Heart right ventricle (tissue), 16 donors: ENCODE measurements at regions not wholly inside any gene's neighbourhood (a gene's known extent, or its start where the extent isn't known, plus 50 kb on each side); places are given as distances from the start of the nearest gene placed in this dataset.

Source experiments
- ATAC-seq, 8 donors: fragments of 200-7000 bp; cut with Tn5 transposase; one replicate each; pipeline ENCODE4 v1.9.1; 2020; ENCODE audit warnings: mild to moderate bottlenecking in 8 of 8, moderate library complexity in 8 of 8, moderate number of reproducible peaks in 1 of 8
- DNase-seq, 2 donors: peaks; one replicate each; pipeline ENCODE4 v3.0.0-alpha.2; 2020
- H3K27ac ChIP-seq, 10 donors: fragments of 200-600 bp; sonication (generic) in 2 of 10; one replicate each; pipeline versions ENCODE4 v1.5.0 to v1.8.0; 2020 to 2022; ENCODE audit warnings: mild to moderate bottlenecking in 3 of 10
- H3K27me3 ChIP-seq, 7 donors: fragments of 200-600 bp; one replicate each; pipeline ENCODE4 v1.8.0; 2021 to 2022; ENCODE audit warnings: mild to moderate bottlenecking in 2 of 7
- H3K36me3 ChIP-seq, 9 donors: fragments of 200-600 bp; sonication (generic) in 1 of 9; one replicate each; pipeline versions ENCODE4 v1.5.0 to v1.8.0; 2020 to 2022; ENCODE audit warnings: mild to moderate bottlenecking in 2 of 9
- H3K4me1 ChIP-seq, 9 donors: fragments of 200-600 bp; sonication (generic) in 1 of 9; one replicate each; pipeline versions ENCODE4 v1.5.0 to v1.8.0; 2020 to 2022; ENCODE audit warnings: mild to moderate bottlenecking in 4 of 9
- H3K4me3 ChIP-seq, 10 donors: fragments of 200-600 bp; sonication (generic) in 2 of 10; one replicate each; pipeline versions ENCODE4 v1.5.0 to v1.8.0; 2020 to 2022; ENCODE audit warnings: mild to moderate bottlenecking in 7 of 10, moderate library complexity in 2 of 10
- H3K9me3 ChIP-seq, 11 donors: fragments of 200-600 bp in 10 of 11; sonication (generic) in 2 of 11; one replicate each; pipeline versions ENCODE4 v1.5.0 to v1.8.0; 2013 to 2022; ENCODE audit warnings: mild to moderate bottlenecking in 2 of 11, control low read depth in 1 of 11, moderate library complexity in 1 of 11
- WGBS, 2 donors: extraction: QIAGEN DNeasy Blood & Tissue Kit; methylation state at CpG; one replicate each; pipeline ENCODE4 v1.1.7; 2013; ENCODE audit warnings: inconsistent platforms in 1 of 2; 5-methylcytosine and 5-hydroxymethylcytosine counted together
- intact Hi-C, 10 donors: fragments of 100-400 bp; cut with DNase I; formaldehyde crosslinking; loops; one replicate each; pipeline versions ENCODE4 v1.11.1 to v1.14.2; 2022
- TF ChIP-seq, protein P1 (sequence below), 9 donors: fragments of 200-600 bp; sonication (generic) in 2 of 9; IDR thresholded peaks; one replicate each; pipeline versions ENCODE4 v1.5.0 to v1.8.0; 2021 to 2022; ENCODE audit warnings: antibody characterized with exemption in 9 of 9, mild to moderate bottlenecking in 5 of 9, moderate library complexity in 1 of 9
- donor health status: Arrhythmogenic right ventricular cardiomyopathy.
- donor health status: ischemic (EF 13 %, LVEDD 7.1; RV severe dilation, severe dysfunction).
- donor health status: healthy with polysubstance abuse.
- donor health status: DM: no; HTN: yes; CAD: no.
- donor health status: DM: no; HTN: no; CAD: no.
- donor health status: ischemic (EF 25% LVEDD 6.9; RV normal size, moderate dysfunction).
- donor health status: ischemic (EF 25% LVEDD 5.7; RV mildly dilated, moderate dysfunction).
- donor health status: healthy.
- donor health status: DM: yes; HTN: yes; CAD: no.
- donor health status: Ischemic cardiomyopathy.
- donor health status: ischemic (EF 35%, LVEDD 5.7; RV mildly dilated, moderate dysfunction).
- donor health status: nonischemic (EF 11% LVEDD 7.7; RV severe dilation, severe dysfunction).
- donor health status: DM: yes; HTN: yes; CAD: no.
- donor health status: PGD.
- donor health status: ischemic (EF 29% LVEDD 5.4; RV normal size, mild dysfunction).
- donor health status: nonischemic (EF 23%, LVEDD 6.1; RV moderate dilation, normal function).

DNA sequence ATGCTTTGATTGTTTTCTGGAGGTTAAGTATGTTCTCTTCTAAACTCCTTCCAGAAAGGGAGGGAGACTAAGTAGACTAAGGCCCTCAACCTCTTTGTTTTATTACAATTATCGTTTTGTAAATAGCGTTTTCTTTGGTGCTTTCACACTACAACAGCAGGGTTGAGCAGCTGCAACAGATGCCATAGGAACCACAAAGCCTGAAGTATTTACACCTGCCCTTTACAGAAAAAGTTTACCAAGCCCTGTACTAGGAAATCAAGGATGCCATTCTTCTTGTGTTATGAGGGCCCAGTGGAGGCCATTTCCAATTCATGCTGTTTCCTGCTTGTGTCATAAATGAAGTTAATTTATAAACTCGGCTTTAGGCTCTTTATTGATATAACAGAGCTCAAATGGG is 914.8 kb downstream of the DCDC2C start:
- ATAC-seq (no peak), DNase-seq (no peak)
- Histone ChIP-seq H3K27me3 (no peaks in the 10 kb centered on the region), H3K36me3 (no peaks in the 10 kb centered on the region), H3K9me3 (peaks cover 0 to 60% (median 0%) of the 10 kb centered on the region in 11 donors), H3K4me1 (no peaks in the 10 kb centered on the region), H3K4me3 (no peak overlapping the region), H3K27ac (no peak overlapping the region)
- intact Hi-C loops: no loop called here
- TF ChIP-seq, protein P1, sequence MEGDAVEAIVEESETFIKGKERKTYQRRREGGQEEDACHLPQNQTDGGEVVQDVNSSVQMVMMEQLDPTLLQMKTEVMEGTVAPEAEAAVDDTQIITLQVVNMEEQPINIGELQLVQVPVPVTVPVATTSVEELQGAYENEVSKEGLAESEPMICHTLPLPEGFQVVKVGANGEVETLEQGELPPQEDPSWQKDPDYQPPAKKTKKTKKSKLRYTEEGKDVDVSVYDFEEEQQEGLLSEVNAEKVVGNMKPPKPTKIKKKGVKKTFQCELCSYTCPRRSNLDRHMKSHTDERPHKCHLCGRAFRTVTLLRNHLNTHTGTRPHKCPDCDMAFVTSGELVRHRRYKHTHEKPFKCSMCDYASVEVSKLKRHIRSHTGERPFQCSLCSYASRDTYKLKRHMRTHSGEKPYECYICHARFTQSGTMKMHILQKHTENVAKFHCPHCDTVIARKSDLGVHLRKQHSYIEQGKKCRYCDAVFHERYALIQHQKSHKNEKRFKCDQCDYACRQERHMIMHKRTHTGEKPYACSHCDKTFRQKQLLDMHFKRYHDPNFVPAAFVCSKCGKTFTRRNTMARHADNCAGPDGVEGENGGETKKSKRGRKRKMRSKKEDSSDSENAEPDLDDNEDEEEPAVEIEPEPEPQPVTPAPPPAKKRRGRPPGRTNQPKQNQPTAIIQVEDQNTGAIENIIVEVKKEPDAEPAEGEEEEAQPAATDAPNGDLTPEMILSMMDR (IDR thresholded peaks at IDR 0.05): no peak
- 67 to 78% methylated on average over 3 of the region's 3 CpGs for WGBS, 2 donors

DNA sequence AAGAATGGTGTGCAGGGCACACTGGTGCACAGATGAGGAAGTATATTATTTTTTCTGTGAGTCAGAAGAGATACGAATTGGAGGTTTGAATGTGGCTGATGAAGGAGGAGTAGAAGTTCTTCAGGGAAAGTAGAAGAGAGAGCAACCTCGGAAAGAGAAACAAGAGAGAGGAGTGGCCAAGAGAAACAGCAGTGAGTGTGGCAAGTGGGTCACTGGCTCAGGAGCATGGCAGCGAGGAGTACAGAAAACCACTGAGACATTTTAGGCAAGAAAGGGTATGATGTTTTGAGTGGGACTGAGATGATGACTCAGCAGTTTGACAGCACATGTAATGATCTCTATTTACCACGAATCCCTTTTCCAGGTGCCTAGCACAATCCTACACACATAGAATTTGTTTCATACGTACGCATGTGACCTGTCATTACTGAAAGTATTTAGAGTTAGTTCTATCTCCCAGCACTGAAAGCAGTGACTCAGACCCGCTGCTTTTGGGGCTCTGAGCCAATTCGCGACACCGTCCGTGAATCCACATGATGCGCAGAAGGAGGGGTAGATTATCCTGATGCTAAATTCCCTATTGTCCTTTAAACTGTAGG is 915.4 kb downstream of the DCDC2C start:
- WGBS, 2 donors: 81 to 82% methylated on average over 12 of the region's 12 CpGs
- TF ChIP-seq, protein P1 (IDR thresholded peaks at IDR 0.05): no peak
- Histone ChIP-seq H3K9me3 (peaks cover 0 to 60% (median 0%) of the 10 kb centered on the region in 11 donors), H3K4me3 (no peak overlapping the region), H3K4me1 (no peaks in the 10 kb centered on the region), H3K36me3 (no peaks in the 10 kb centered on the region), H3K27me3 (no peaks in the 10 kb centered on the region), H3K27ac (no peak overlapping the region)
- DNase-seq (no peak), ATAC-seq (no peak)
- intact Hi-C loops: no loop called here

DNA sequence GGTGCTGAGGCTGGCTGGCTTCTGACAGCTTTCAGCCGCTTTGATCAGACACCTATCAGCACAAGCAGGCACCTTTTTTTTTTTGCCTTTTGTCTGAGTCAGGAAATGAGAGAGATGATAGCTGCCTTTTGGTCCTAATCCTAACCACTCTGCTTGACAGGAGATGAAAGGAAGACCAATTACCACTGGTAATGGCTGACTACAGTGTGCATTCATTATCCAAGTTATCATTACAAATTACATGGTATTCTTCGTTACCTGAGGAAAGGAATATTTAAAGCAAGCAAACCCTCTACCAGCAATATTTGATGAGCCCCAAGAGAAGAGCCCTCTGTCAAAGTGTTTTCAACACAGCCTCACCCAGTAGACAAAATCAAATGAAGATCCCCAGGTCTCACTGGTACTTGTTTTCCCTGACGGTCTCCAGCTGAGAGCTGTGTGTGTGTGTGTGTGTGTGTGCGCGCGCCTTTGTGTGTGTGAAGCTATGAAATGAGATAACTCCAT is 925.7 kb downstream of the DCDC2C start:
- H3K36me3 ChIP-seq: no peaks in the 10 kb centered on the region
- H3K4me3 ChIP-seq: no peak overlapping the region
- H3K27me3 ChIP-seq: peaks cover 0 to 7% (median 0%) of the 10 kb centered on the region in 7 donors
- DNase-seq (no peak), ATAC-seq (no peak)
- TF ChIP-seq, protein P1 (IDR thresholded peaks at IDR 0.05): no peak
- no peaks in the 10 kb centered on the region for H3K4me1 ChIP-seq
- no peaks in the 10 kb centered on the region for H3K9me3 ChIP-seq
- H3K27ac ChIP-seq: no peak overlapping the region
- 29 to 48% methylated on average over 6 of the region's 6 CpGs for WGBS, 2 donors
- intact Hi-C loops: loop anchor here in 1 of 10 donors (10.0 kb wide), 1 partner anchor 1836 kb away; no protein-coding TSS in a partner anchor

DNA sequence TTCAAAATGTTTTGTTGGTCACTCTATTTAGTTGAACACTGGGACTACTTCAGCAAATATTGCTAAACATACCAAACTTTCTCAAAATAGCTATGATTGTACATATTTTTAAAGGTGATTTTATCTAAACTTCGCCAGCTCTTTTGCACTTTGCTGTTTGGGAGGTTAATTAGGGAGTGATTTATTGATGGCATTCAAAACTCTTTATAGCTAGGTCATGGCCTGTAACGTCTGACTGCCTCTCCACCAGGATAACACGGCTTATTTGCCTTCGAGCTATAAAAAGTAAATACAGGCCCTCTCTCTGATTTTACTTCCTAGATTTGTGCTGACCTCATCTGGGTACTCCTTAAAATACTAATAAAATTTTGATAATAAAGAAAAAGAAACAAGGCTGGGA is 931.9 kb downstream of the DCDC2C start:
- Histone ChIP-seq H3K4me3 (no peak overlapping the region), H3K36me3 (no peaks in the 10 kb centered on the region), H3K9me3 (peaks cover 0 to 9% (median 0%) of the 10 kb centered on the region in 11 donors), H3K27ac (no peak overlapping the region), H3K4me1 (no peaks in the 10 kb centered on the region), H3K27me3 (no peaks in the 10 kb centered on the region)
- intact Hi-C loops: no loop called here
- ATAC-seq (no peak), DNase-seq (no peak)
- TF ChIP-seq, protein P1 (IDR thresholded peaks at IDR 0.05): no peak
- WGBS, 2 donors: 46 to 53% methylated on average over 4 of the region's 4 CpGs
